GM21786 (cell line): ENCODE measurements at regions not wholly inside any gene's neighbourhood (a gene's known extent, or its start where the extent isn't known, plus 50 kb on each side); places are given as distances from the start of the nearest gene placed in this dataset.
A peak's percentile ranks its signal among the peaks of the same experiment; 100 is the strongest.
"Not testable (repeated sequence)": the region's sequence is repeated elsewhere in the genome, so short reads cannot be mapped to it uniquely, and the experiment has no call there.

Experiments
- ATAC-seq: cut with Tn5 transposase; IDR thresholded peaks from one replicate; pipeline ENCODE4 v1.9.1; 2021; ENCODE audit not compliant: unreplicated experiment

DNA sequence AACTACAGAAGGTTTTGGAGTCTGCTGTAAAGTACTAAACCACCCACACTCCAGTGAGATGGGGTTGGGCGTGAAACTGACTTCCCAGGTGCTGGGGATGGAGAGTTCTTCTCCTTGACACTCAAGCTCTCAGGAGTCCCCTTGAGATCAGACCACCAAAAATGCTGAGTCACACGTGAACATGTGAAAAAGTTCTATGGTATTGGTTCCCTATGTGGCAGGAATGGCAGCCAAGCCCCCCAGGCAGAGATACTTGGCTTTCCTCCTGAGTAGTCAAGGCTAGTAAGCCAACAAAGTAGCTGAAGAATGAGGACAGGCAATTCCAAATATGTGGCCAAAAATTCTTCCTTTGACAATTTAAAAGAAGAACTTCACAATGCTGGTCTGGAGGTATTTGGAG lies 222.0 kb upstream of the ADAMTS3 start:
- ATAC-seq: no peak

DNA sequence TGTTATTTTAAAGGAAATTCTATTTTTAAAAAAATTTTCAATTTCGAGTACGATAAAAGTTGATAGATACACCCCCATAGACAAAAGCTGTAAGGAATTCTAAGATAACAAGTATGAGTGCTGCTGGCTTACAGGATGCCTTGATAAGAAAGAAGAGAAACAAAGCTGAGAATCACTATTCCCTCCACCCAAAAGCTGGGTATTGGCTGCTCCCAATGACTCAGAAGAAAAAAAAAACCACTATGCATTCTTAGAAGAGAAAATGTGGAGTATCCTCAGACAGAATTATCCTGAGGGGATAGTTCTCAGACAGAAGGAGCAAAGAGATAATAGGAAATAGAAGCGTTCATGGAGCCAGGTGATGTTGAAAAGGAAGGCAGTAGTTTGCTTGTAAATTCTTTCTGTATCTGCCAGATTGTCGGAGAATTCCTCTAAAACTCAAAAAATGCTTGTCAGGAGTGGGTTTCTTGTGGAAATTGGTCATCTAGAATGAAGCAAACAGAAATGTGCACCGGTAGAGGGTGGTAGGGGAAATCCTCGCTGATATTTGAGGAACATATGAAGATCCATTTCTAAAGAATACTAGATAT lies 217.5 kb upstream of the ADAMTS3 start:
- ATAC-seq: no peak

DNA sequence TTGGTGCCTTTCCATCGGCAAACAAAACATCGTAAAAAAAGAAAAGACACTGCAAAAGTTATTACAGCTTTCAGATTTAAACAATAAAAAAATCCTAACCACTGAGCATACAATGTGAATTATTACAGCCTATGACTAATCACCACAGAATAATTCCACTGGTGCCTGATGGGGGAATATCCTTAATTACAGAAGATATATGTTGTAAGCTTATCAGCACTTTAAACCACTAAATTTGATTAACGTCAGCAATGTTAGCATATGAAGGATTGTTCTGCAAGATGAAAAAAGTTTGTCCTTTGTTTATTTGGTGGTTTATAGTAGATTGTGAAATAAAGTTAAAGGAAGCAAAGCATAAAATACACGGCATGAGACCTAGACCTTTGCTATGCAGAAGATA lies 210.2 kb upstream of the ADAMTS3 start:
- no peak for ATAC-seq

DNA sequence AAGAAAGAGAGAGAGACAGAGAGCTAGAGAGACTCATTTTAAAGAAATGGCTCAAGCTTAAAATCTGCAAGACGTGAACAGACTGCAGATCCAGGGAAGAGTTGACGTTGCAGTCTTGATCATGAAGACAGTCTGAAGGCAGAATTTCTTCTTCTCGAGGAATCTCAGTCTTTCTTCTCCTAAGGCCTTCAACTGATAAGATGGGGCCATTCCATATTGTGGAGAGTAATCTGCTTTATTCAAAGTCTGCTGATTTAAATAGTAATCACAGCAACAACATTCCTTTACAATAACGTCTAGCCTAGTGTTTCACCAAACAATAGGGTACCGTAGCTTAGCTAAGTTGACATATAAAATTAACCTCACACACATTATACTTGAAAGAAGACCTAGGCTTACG lies 208.4 kb upstream of the ADAMTS3 start:
- ATAC-seq: no peak

DNA sequence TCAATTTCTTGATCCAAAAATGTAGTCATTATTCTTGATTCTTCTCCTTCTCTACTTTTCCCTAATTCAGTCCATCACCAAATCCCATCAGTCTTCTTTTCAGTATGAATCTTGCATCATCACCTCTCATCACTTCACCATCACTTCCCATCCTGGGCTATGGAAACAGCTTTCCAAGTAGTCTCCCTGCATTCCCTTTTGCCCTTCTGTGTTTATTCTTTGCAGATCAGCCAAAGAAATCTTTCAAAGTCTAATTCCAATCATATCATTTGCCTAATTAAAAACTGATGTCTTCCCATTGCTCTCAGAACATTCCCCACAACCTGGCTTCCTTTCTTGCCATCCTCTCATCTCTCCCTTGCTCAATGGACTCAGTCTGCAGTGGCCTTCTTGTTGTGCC lies 201.7 kb upstream of the ADAMTS3 start:
- ATAC-seq: no peak

DNA sequence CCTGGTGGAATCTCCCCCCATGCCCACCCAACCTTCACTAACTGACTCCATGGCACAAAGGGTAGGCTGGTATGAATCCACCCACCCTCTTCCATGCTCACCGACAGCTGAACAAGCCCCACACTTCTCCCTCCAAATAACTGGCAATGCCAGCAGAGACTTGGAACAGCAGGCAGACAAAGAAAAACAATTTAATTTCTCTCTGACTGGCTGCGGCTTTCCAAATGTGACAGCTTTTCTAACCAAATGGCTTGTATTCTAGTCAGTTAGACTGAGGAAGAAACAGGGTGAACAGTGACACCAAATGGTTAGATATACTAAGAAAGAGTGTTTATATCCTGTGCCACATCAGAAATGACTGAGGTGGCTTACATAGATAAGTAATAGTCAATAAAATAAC lies 199.3 kb upstream of the ADAMTS3 start:
- ATAC-seq: no peak

DNA sequence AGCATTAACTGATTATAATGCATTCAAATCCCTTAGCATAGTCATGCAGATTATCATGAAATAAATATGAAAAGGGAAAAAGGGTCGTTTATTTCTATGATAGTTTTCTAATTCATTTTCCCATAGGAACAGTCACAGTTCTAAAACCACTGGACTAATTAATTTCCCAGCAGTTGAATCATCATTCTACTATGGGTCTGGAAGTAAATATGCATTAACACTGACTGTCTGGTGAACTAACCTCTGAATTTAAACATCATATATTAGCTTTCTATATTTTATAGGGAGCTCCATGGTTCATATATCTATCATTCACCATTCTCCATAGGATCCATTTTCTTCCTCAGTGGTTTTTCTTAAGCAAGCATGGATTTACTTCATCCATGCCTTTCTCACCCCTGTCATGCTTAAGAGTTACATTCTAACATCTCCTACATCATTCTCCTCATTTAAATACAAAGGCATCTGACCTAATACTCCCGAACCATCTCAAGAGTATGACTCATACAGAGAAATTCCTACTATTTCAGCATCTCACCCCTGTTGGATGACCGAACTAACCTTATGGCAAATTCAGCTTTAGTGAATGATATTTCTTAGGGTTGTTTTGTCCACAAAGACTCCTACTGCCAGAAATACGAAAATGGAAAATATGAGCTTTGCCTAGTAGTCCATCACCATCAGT lies 198.7 kb upstream of the ADAMTS3 start:
- ATAC-seq: no peak

DNA sequence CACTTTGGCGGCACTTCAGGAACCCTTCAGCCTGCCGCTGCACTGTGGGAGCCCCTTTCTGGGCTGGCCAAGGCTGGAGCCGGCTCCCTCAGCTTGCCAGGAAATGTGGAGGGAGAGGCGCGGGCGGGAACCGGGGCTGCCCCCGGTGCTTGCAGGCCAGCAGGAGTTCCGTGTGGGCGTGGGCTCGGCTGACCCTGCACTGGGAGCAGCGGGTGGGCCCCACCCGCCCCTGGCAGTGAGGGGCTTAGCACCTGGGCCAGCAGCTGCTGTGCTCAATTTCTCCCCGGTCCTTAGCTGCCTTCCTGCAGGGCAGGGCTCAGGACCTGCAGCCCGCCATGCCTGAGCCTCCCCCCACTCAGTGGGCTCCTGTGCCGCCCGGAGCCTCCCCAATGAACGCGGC lies 196.8 kb upstream of the ADAMTS3 start:
- ATAC-seq: not testable (repeated sequence)

DNA sequence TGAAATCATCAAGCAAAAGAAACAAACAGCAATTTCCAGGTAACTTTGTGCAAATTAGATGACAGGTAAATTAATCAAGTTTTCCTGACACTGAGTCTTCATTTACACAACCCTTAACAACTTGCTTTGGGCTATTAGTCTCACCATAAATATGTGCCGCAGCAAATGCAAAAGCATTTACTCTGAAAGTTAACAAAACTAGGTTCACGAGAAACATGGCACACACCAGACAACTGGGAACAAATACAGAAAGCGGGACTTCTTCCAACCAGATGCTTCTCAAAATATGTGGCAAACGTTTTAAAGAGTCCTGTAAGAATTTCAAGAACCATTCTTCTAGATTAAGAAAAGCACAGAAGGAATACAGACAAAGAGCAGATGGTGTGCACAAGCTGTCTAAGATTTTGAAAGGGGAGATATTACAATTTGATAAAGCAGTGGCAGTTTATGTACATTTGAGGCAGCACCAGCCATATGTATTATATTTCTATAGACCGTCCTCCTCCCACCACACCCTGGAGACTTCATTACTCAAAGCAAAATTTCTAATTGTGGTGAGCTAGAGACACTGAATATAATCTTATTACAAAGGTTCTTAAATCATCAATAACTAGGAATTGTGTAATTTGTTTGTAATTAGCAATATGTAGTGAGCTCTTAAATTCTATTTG lies 192.5 kb upstream of the ADAMTS3 start:
- no peak for ATAC-seq

DNA sequence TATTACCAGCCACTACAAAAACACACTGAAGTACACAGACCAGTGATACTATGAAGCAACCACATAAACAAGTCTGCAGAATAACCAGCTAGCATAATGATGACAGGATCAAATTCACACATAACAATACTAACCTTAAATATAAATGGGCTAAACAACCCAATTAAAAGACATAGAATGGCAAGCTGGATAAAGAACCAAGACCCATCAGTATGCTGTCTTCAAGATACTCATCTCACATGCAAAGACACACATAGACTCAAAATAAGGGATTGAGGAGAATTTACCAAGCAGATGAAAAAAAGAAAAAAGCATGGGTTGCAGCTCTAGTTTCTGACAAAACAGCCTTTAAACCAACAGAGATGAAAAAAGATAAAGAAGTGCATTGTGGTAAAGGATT lies 184.4 kb upstream of the ADAMTS3 start:
- not testable (repeated sequence) for ATAC-seq

DNA sequence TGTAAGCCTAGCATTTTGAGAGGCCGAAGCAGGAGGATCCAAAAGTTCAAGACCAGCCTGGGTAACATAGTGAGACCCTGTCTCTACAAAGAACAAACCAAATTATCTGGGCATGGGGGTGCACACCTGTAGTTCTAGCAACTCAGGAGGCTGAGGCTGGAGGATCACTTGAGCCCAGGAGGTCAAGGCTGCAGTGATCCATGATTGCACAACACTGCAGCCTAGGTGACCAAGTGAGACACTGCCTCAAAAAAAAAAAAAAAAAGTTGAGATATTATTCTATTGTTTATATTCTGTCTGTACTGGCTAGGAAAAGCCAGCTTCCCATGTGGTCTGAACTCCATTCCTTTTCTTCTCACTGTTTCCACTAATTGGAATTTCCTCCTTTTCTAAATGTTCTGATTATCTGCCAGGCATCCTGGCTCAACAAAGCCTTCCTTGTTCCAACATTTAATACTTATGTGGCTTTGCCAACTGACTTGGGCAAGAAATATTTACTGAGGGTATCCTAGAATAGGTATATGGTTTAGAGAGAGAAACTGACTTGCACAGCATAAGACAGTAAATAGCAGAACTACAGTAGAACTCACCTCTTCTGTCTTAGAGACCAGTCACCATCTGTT lies 175.2 kb upstream of the ADAMTS3 start:
- no peak for ATAC-seq

DNA sequence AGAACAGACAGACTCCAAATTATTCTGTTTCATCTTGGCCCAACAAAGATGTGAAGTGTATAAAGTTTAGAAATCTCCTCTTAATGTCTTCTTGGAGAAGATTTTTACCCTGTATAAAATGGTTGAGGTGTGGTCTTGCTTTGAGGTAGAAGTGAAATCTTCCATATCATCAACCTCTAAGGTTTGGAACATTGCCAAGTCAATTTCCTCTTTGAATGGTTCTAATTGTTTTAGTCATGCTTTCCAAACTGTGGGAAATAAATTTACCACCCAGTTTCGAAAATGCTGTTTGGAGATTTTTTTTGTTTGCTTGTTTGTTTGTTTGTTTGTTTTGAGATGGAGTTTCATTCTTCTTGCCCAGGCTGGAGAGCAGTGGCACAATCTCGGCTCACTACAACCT lies 174.1 kb upstream of the ADAMTS3 start:
- ATAC-seq: no peak

DNA sequence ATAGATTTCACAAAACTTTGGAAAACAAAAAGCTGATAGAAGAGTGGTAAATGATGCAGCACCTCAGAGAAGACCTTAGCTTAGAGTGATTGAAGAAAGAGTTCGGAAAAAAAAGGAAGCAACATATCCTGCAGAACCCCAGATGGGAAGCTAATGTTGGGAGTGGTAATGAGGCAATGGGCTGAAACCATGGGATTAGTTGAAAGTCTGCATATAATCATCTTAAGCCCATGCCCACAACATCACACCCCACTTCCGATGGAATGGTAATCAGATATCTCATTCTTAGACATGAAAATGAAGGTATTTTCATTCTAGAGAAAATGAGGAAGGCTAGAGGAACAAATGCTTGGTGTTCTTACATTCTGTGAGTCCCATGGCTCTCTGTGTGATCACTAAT lies 146.3 kb upstream of the ADAMTS3 start:
- ATAC-seq: no peak

DNA sequence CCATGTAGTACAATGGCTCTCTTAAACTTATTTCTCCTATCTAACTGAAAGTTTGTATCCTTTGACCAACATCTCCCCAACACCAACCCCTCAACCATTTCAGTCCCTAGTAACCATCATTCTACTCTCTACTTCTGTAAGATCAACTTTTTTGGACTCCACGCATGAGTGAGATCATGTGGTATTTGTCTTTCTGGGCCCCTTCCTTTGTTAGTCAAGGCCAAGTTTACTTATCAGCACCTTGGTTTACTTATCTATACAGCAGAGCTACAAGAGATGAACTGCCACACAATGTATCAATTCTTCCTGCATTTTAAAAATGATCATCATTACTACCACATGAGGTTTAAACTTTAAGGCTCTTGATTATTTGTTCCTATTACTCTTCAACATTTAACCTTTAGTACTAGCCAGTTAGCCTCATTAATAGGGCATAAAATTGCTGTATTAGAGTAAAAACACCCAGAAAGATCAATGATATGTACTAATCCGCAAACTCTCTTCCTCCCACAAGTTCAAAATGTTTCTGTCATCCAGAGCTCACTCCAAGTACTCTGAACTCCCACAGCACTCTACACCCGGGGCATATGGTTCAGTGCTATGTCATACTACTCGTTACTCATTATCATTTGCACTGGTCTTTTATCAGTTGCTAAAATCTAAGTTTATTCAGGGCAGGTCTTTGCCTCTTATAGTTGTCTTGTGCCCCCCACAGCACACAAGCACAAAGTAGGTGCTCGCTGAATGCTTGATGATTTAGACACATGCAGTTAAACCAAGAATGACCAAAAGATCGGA lies 145.7 kb upstream of the ADAMTS3 start:
- no peak for ATAC-seq

DNA sequence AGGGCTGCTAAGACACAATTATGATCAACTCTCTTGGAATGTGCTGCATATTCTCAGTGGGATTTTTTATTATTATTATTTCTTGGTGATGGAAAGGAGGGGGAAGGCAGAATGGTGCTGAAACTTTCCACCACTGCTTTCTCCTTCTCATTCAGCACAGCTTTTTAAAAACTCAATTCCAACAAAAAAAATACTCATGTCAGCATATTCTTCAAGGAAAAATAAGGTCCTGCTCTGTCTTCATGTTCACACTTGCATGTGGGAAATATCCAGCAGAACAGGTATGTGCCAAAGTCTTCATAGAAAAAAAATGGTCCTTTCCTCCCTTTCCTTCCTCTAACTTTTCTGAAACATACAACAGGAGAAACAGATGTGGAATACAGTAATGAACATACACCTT lies 144.0 kb upstream of the ADAMTS3 start:
- no peak for ATAC-seq

DNA sequence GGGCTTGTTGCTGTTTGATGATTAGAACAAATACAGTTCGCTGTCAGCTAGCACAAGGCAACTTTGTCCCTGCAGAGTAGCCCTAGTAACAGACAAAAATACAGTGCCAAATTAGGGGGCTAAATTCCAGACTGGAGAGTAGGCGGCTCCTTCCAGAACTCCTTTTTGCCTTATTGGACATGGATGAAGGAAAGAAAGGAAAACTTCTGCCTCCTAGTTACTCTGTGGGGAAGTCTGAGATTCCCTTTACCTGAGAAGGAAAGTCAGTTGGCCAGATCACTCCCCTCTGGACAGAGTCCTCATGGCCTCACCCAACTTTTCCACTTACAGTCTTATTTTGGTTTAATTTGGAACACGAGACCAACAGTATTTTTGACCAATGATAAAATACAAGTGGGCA lies 140.5 kb upstream of the ADAMTS3 start:
- no peak for ATAC-seq

DNA sequence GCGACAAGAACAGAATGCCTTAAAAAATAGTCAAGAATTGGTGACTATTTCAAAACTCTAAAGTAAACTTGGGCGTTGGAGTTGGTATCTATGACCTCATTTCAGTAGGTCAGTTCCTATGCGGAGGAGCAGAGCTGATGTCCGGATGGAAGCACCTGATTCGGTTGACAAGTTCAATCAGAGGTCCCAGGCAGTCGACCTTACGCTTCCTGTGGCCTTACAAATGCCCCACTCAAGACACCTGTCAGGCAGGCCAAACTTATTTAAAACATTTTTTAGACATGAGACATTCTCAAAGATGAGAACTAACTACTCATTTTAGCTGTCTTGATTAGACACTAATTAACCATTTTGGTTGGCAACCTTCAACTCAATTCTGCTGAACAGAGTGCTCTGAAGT lies 137.7 kb upstream of the ADAMTS3 start:
- no peak for ATAC-seq

DNA sequence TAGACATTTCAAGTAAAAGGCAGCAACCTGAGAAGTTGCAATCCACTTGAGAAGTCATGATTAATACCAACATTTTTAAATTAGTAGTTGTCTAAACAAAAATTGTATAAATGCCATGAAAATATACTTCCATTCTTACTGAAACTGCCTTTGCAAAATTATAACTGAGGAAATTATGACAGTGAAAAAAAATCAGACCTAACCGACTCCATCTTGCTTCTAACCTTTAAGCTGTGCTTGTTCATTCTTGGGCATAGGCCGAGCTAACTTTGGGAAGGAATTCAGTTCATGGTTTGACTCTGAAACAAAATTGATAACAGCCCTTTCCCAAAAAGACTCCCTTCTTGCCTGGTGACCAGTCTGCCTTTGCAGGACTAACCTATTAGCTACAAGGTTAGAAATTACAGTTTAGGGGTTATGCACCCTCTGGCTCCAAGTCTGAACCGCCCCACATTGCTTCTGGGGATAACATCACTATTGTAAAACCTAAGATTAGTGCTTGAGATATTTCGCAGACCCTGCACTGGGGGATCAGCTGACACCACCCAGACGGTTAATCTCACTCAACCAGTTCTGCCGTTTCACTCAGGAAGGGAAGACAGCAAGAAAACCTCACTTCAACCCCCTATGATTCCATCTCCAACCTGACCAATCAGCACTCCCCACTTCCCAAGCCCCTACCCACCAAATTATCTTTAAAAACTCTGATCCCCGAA lies 136.1 kb upstream of the ADAMTS3 start:
- not testable (repeated sequence) for ATAC-seq

DNA sequence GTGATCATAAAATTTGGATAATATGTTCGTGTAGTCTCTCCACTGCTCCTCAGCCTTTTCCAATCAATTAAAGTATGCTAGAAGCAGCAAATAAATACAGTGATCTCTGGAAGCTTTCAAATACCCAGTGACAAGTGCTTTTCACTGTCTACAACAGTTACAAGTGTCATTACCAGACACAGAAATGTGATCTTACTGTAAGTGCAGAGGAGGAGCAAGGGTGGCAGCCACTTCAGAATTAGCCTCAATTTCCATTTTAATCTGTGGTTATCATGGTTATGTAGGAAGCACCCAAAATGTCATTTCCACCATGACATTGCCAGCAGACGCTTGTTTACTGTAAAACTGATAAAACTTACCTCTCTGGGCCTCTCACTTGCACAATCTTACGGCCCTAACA lies 133.9 kb upstream of the ADAMTS3 start:
- ATAC-seq: no peak

DNA sequence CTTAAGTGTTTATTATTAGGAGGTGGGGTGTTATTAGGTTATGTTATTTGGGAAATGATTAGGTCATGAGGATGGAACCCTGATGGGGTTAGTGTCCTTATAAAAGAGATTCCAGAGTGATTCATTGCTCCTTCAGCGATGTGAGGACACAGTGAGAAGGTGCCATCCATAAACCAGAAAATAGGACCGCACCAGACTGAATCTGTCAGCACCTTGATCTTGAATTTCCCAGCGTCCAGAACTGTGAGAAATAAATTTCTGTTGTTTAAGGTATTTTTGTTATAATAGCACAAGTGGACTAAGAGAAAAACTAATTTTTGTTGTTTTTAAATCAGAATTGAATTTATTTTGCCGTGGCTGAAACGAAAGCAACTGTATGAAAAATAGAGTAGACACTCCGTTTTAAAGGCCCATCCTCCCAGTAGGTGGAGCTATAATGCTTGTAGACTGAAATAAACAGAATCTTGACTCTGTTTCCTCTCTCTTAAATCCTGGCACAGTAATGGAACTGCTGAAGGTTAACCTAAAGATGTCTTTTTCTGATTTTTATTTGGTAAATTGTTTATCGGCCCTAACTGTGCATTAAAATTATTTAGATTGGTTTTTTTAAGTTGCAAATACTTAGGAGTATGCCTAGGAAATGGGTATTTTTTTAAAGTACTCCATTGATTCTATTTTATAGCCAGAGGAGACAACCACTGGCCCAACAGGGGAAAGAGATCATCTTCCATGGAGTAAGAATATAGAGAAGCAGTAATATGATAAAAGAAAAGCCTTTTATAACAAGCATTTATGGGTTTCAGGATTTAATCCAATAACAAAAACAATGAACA lies 133.2 kb upstream of the ADAMTS3 start:
- peak; percentile 84 for ATAC-seq
